Bronchial epithelial cell (primary cell): ENCODE measurements at regions not wholly inside any gene's neighbourhood (a gene's known extent, or its start where the extent isn't known, plus 50 kb on each side); places are given as distances from the start of the nearest gene placed in this dataset.
A peak's percentile ranks its signal among the peaks of the same experiment; 100 is the strongest.

Experiments
- DNase-seq: peaks from one replicate; pipeline ENCODE4 v3.0.0-alpha.2; 2010; ENCODE audit warnings: low read depth
- FAIRE-seq: peaks from 2 replicates; lab custom pipeline; 2011; peaks lifted over from hg19 to GRCh38; lab: Jason Lieb, UNC
- H3K27me3 ChIP-seq: 2 replicates; pipeline ENCODE4 v1.5.1; 2011; ENCODE audit warnings: low read length; ENCODE audit not compliant: control insufficient read depth, insufficient read depth
- H3K36me3 ChIP-seq: 2 replicates; pipeline ENCODE4 v1.5.1; 2011; ENCODE audit warnings: low read length; ENCODE audit not compliant: control insufficient read depth, insufficient read depth
- H3K4me3 ChIP-seq: 2 replicates; pipeline ENCODE4 v1.5.1; 2011; ENCODE audit warnings: mild to moderate bottlenecking, low read depth, low read length, control low read depth
- TF ChIP-seq, protein P1 (sequence below): IDR thresholded peaks from 2 replicates; pipeline ENCODE4 v1.5.1; 2011; ENCODE audit warnings: mild to moderate bottlenecking, moderate library complexity, low read length, control low read depth, inconsistent platforms; ENCODE audit not compliant: insufficient read depth, severe bottlenecking

DNA sequence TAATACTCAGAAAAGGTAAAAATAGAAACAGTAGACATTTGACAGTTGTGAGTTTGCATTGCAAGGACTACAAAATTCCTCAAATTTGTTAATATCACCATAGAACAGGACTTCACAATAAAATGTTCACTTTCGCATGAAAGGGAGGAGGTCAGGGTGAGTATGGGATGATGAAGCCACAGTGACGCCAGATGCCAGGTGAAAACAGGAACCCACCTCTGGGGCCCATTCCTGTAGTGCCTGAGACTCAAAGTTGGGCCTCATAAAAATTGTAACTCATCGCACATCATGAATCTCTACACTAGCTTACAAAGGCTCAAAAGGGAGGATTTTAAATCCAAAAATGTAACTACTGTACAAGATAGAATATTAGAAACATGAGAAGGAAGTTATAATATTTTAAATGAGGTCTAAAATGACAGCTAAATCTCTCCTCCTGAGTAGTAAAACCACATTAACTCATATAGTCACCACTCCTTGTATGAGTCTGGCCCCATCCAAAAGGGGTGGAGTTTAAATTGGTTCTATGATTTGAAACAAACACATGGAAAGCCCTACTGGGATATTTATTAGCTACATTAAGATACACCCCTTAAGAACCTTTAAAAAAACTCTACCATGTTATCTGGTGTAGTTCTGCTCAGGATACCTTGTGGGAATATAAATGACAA is 93.7 kb downstream of the ETS2 start:
- FAIRE-seq = no peak
- H3K4me3 ChIP-seq = no peak overlapping the region
- TF ChIP-seq, protein P1, sequence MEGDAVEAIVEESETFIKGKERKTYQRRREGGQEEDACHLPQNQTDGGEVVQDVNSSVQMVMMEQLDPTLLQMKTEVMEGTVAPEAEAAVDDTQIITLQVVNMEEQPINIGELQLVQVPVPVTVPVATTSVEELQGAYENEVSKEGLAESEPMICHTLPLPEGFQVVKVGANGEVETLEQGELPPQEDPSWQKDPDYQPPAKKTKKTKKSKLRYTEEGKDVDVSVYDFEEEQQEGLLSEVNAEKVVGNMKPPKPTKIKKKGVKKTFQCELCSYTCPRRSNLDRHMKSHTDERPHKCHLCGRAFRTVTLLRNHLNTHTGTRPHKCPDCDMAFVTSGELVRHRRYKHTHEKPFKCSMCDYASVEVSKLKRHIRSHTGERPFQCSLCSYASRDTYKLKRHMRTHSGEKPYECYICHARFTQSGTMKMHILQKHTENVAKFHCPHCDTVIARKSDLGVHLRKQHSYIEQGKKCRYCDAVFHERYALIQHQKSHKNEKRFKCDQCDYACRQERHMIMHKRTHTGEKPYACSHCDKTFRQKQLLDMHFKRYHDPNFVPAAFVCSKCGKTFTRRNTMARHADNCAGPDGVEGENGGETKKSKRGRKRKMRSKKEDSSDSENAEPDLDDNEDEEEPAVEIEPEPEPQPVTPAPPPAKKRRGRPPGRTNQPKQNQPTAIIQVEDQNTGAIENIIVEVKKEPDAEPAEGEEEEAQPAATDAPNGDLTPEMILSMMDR = no peak
- DNase-seq = no peak
- no peaks in the 10 kb centered on the region for H3K36me3 ChIP-seq
- H3K27me3 ChIP-seq = no peaks in the 10 kb centered on the region

DNA sequence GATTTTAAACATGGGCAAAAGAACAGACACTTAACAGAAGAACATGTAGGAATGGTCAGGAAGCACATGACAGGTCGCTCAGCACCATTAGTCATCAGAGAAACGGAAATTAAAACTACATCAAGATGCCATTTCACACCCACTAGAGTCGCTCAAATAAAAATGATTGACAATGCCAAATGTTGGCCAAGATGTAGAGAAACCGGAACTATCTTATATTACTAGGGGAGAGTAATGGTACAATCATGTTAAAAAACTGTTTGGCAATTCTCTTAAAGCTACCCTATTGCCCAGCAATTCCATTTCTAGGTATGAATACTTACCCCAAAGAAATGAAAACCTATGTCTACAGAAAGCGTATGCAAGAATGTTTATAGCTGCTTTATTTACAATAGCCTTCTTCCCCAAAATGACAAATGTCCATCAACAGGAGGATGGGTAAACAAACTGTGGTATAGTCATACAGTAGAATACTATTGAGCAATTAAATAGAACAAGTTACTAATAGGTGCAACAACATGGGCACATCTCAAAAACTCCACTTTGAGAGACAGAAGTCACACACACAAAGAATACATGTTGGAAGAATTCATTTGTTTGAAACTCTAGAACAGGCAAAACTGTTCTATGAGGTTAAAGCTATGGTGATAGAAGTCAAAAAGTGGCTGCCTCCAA is 92.8 kb downstream of the ETS2 start:
- H3K4me3 ChIP-seq = no peak overlapping the region
- H3K36me3 ChIP-seq = no peaks in the 10 kb centered on the region
- no peaks in the 10 kb centered on the region for H3K27me3 ChIP-seq
- FAIRE-seq (no peak), DNase-seq (peak; percentile 53)
- TF ChIP-seq, protein P1 = no peak

DNA sequence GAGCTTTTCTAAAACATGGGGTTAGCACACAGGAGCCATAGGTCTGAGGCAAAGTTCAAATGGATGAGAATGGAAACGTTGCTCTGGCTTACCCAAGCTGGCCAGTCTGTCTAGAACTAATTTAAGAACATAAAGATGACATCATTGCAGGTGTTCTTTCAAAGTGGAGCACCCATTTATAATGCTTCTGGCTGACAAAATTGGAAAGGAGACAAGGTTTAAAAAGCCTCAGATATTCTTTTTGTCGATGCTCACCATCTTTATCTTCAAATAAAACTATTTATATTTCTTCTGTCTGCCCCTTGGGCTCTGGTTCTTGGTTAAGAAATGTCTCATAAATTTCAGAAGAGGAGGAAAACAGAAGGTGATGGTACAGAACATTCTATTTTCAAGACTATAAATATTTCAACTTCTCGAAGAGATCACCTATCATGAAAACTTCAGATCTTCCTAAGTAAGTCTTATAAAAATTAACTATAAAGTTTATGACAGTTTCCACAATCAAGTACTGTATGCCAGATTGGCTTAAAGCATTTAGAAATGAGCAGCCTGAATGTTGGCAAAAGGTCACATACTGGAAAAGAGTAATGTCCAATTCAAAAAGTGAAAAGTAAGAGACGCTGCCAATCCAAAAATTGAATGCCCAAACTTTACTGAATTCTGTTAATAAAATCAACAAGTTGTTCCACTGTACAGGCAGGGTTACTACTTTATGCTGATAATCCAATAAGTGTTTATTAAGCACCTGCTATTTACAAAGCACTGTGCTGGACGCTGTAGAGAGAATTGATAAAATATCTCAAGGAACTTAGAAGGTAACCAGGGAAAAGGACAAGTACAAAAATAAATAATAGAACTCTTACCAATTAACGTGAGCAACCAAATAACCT is 92.0 kb downstream of the ETS2 start:
- Histone ChIP-seq H3K4me3 (no peak overlapping the region), H3K27me3 (no peaks in the 10 kb centered on the region), H3K36me3 (no peaks in the 10 kb centered on the region)
- TF ChIP-seq, protein P1 = no peak
- DNase-seq = no peak
- FAIRE-seq = no peak

DNA sequence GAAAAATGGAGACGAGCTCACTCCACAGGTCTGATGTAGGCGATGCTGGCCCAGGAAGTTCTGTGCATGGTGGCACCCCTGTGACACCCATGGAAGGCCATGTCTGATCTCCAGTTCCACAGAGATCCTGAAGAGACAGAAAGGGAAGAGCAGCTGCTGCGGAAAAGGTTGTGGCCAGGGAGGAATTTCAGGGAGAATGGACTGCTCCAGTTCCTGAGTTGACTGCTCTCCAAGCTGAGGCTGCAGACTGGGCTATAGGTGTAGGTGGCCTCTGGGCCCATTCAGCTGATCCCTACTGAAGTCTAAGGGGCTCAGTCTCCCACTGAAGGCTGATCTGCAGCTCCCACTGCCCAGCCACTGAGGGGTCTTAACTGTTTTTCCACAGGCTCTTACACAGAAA is 89.2 kb downstream of the ETS2 start:
- no peaks in the 10 kb centered on the region for H3K27me3 ChIP-seq
- FAIRE-seq (no peak), DNase-seq (no peak)
- H3K4me3 ChIP-seq = no peak overlapping the region
- H3K36me3 ChIP-seq = no peaks in the 10 kb centered on the region
- TF ChIP-seq, protein P1 = no peak

DNA sequence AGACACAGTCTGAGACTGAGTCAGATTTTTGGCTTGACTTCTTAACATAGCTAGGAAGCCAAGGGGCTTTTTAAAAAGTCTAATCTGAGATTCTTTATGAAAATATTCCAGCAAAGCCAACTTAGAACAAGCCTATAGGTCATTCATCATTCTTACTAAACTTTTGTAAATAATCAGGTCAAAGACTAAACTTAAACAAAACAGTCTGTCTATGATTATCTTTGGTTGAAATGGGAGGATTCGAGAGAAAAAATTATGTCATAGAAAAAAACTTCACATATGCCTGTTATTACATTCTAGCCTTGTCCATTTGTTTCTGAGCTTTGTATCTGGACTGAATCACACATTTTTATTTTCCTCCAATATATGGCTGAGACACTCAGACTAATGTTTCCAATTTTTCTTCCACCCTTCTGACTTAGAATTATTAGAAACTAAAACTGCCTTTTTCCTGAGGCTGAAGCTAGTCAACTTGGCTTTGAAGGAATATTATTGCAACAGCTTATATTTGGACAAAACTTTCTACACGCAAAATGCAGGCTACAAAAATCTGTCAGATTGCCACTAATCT is 83.3 kb downstream of the ETS2 start:
- TF ChIP-seq, protein P1 = no peak
- H3K36me3 ChIP-seq = no peaks in the 10 kb centered on the region
- DNase-seq (no peak), FAIRE-seq (no peak)
- no peaks in the 10 kb centered on the region for H3K27me3 ChIP-seq
- H3K4me3 ChIP-seq = no peak overlapping the region
